WTC11 (cell line): ENCODE measurements at regions not wholly inside any gene's neighbourhood (a gene's known extent, or its start where the extent isn't known, plus 50 kb on each side); places are given as distances from the start of the nearest gene placed in this dataset.

Experiments
- ATAC-seq: fragments of 200-7000 bp; cut with Tn5 transposase; 2 replicates; pipeline ENCODE4 v1.10.0; 2021; ENCODE audit warnings: mild to moderate bottlenecking, moderate library complexity
- CTCF ChIA-PET: fragments of 300-600 bp; sonication (Branson Sonifier 250); formaldehyde crosslinking; loops from one replicate; lab custom pipeline; 2021; ENCODE audit warnings: antibody characterized with exemption; lab: Charles Lee
- POLR2A ChIA-PET: fragments of 350-600 bp; sonication (Branson Sonifier 250); formaldehyde crosslinking; loops from one replicate; lab custom pipeline; 2021; ENCODE audit warnings: antibody characterized with exemption; lab: Charles Lee
- DNase-seq: peaks from one replicate; pipeline ENCODE4 v3.0.0; 2021; ENCODE audit warnings: low spot score
- H3K27ac Mint-ChIP-seq: 2 replicates; pipeline ENCODE4 v1.8.0; 2021; ENCODE audit warnings: mixed read lengths
- H3K27me3 Mint-ChIP-seq: 2 replicates; pipeline ENCODE4 v1.8.0; 2021; ENCODE audit warnings: low read depth, mild to moderate bottlenecking, moderate library complexity, mixed read lengths
- H3K36me3 Mint-ChIP-seq: 2 replicates; pipeline ENCODE4 v1.8.0; 2021; ENCODE audit warnings: mixed read lengths
- H3K4me1 Mint-ChIP-seq: 2 replicates; pipeline ENCODE4 v1.8.0; 2022; ENCODE audit warnings: mixed read lengths
- H3K4me3 Mint-ChIP-seq: 2 replicates; pipeline ENCODE4 v1.8.0; 2021; ENCODE audit warnings: mild to moderate bottlenecking, moderate library complexity, mixed read lengths
- H3K9me3 Mint-ChIP-seq: 2 replicates; pipeline ENCODE4 v1.8.0; 2021; ENCODE audit warnings: mixed read lengths
- CDX4 ChIP-seq: fragments of 250-450 bp; sonication (Bioruptor Pico); IDR thresholded peaks from 2 replicates; pipeline ENCODE4 v1.9.0; 2021; ENCODE audit warnings: moderate library complexity, mild to moderate bottlenecking, inconsistent platforms, borderline replicate concordance
- EMX1 ChIP-seq: fragments of 250-450 bp; sonication (Bioruptor Pico); IDR thresholded peaks from 2 replicates; pipeline ENCODE4 v1.8.0; 2021; ENCODE audit warnings: mild to moderate bottlenecking
- GTF2I ChIP-seq: fragments of 250-450 bp; sonication (Bioruptor Pico); conservative IDR thresholded peaks from 2 replicates; pipeline ENCODE4 v1.4.0; 2021; ENCODE audit warnings: mild to moderate bottlenecking
- MYBL2 ChIP-seq: sonication (generic); formaldehyde crosslinking; IDR thresholded peaks from 2 replicates; pipeline ENCODE4 v1.8.1; 2023; ENCODE audit warnings: mild to moderate bottlenecking, moderate library complexity, missing genetic modification reagents
- NR2C2 ChIP-seq: sonication (generic); formaldehyde crosslinking; IDR thresholded peaks from 2 replicates; pipeline ENCODE4 v1.8.0; 2022; ENCODE audit warnings: mild to moderate bottlenecking, missing genetic modification reagents
- OVOL2 ChIP-seq: fragments of 250-450 bp; sonication (Bioruptor Pico); IDR thresholded peaks from 2 replicates; pipeline ENCODE4 v1.9.0; 2021; ENCODE audit warnings: mild to moderate bottlenecking, borderline replicate concordance
- PREB ChIP-seq: sonication (generic); formaldehyde crosslinking; IDR thresholded peaks from 2 replicates; pipeline ENCODE4 v1.8.1; 2022; ENCODE audit warnings: mild to moderate bottlenecking, missing genetic modification reagents, moderate library complexity, borderline replicate concordance
- PRRX2 ChIP-seq: fragments of 250-450 bp; sonication (Bioruptor Pico); IDR thresholded peaks from 2 replicates; pipeline ENCODE4 v1.8.0; 2021; ENCODE audit warnings: mild to moderate bottlenecking
- RORB ChIP-seq: fragments of 250-450 bp; sonication (Bioruptor Pico); IDR thresholded peaks from 2 replicates; pipeline ENCODE4 v1.9.0; 2021; ENCODE audit warnings: mild to moderate bottlenecking
- SP1 ChIP-seq: sonication (generic); formaldehyde crosslinking; conservative IDR thresholded peaks from 2 replicates; pipeline ENCODE4 v1.8.1; 2022; ENCODE audit warnings: missing genetic modification reagents
- TP53 ChIP-seq: sonication (generic); formaldehyde crosslinking; IDR thresholded peaks from 2 replicates; pipeline ENCODE4 v1.8.1; 2023; ENCODE audit warnings: mild to moderate bottlenecking, missing genetic modification reagents
- ZBTB21 ChIP-seq: sonication (generic); formaldehyde crosslinking; IDR thresholded peaks from 2 replicates; pipeline ENCODE4 v1.8.1; 2023; ENCODE audit warnings: mild to moderate bottlenecking, missing genetic modification reagents, borderline replicate concordance
- ZMAT4 ChIP-seq: fragments of 250-450 bp; sonication (Bioruptor Pico); IDR thresholded peaks from 2 replicates; pipeline ENCODE4 v1.9.0; 2021; ENCODE audit warnings: mild to moderate bottlenecking
- ZNF219 ChIP-seq: sonication (generic); formaldehyde crosslinking; IDR thresholded peaks from 2 replicates; pipeline ENCODE4 v1.8.0; 2023; ENCODE audit warnings: missing genetic modification reagents, mild to moderate bottlenecking, borderline replicate concordance
- ZNF416 ChIP-seq: fragments of 250-450 bp; sonication (Bioruptor Pico); IDR thresholded peaks from 2 replicates; pipeline ENCODE4 v1.9.0; 2021; ENCODE audit warnings: mild to moderate bottlenecking, inconsistent platforms
- ZNF671 ChIP-seq: fragments of 250-450 bp; sonication (Bioruptor Pico); IDR thresholded peaks from 2 replicates; pipeline ENCODE4 v1.8.0; 2021; ENCODE audit warnings: mild to moderate bottlenecking
- TF ChIP-seq, protein P1 (sequence below): sonication (generic); formaldehyde crosslinking; IDR thresholded peaks from 2 replicates; pipeline ENCODE4 v1.8.1; 2023; ENCODE audit warnings: mild to moderate bottlenecking, missing genetic modification reagents, moderate library complexity
- TF ChIP-seq, protein P2 (sequence below): sonication (generic); formaldehyde crosslinking; IDR thresholded peaks from 2 replicates; pipeline ENCODE4 v1.8.0; 2022; ENCODE audit warnings: mild to moderate bottlenecking, missing genetic modification reagents
- TF ChIP-seq, protein P3 (sequence below): sonication (generic); formaldehyde crosslinking; IDR thresholded peaks from 2 replicates; pipeline ENCODE4 v1.8.0; 2023; ENCODE audit warnings: missing genetic modification reagents, mild to moderate bottlenecking, borderline replicate concordance
- TF ChIP-seq, protein P4 (sequence below): fragments of 200-600 bp; IDR thresholded peaks from 2 replicates; pipeline ENCODE4 v1.8.0; 2022; ENCODE audit warnings: antibody characterized with exemption

GRCh38 chr2:226078666-226079065, 679.2 kb downstream of the NYAP2 start:
- TF ChIP-seq ZNF219 (CRISPR knock-in tag) (no peak), RORB (CRISPR knock-in tag) (no peak), MYBL2 (CRISPR knock-in tag) (no peak), PRRX2 (no peak)
- ATAC-seq (no peak), DNase-seq (no peak)
- ChIA-PET POLR2A (no interaction called here), CTCF (no interaction called here)
- Mint-ChIP-seq H3K9me3 (peaks cover 5% of the 10 kb centered on the region), H3K4me1 (no peaks in the 10 kb centered on the region), H3K27ac (no peak overlapping the region), H3K36me3 (peaks cover 5% of the 10 kb centered on the region), H3K27me3 (no peaks in the 10 kb centered on the region; the same call in 1 of the 2 replicates), H3K4me3 (no peak overlapping the region)

DNA sequence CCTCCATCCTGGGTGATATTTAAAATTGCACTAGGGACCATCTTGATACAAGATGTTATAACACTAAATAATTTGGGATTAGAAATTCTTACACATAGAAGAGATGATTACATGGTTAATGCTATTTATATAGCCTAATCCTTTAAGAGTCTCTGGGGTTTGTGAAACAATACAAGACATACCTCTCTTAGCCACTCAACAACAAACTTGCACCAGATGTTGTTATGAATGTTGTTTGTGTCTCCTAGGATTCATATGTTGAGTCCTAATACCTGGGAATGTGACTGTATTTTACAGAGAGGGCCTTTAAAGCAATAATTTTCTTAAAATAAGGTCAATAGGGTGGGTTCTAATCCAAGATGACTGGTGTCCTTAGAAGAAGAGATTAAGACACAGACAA, 678.3 kb downstream of the NYAP2 start:
- no peak for ATAC-seq
- no peak overlapping the region for H3K4me3 Mint-ChIP-seq
- POLR2A ChIA-PET: no interaction called here

DNA sequence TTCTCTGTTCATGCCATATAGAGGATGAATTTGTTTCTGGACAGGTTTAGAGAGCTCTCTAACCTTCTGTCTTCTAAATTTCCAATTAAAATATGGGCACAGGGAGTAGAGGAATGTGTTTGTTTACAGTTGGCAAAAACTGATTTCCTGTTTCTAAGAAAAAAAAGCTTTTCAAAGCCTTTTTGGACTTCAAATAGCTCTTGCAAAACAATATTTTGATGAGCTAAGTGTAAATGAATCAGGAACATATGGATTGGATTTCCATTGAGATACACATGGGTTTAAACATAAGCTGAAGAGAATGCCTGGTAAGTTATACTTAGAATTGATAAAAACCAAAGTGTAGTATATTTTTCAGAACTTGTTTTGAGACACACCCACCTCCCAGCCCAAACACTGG, 677.5 kb downstream of the NYAP2 start:
- ChIA-PET POLR2A (no interaction called here), CTCF (no interaction called here)
- Mint-ChIP-seq H3K4me1 (no peaks in the 10 kb centered on the region), H3K4me3 (no peak overlapping the region), H3K36me3 (no peaks in the 10 kb centered on the region), H3K27me3 (no peaks in the 10 kb centered on the region), H3K9me3 (no peaks in the 10 kb centered on the region), H3K27ac (no peak overlapping the region)
- ATAC-seq (no peak), DNase-seq (no peak)
- TF ChIP-seq, protein P1, sequence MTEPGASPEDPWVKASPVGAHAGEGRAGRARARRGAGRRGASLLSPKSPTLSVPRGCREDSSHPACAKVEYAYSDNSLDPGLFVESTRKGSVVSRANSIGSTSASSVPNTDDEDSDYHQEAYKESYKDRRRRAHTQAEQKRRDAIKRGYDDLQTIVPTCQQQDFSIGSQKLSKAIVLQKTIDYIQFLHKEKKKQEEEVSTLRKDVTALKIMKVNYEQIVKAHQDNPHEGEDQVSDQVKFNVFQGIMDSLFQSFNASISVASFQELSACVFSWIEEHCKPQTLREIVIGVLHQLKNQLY: no peak
- TF ChIP-seq ZBTB21 (CRISPR knock-in tag) (no peak), GTF2I (CRISPR knock-in tag) (no peak), ZMAT4 (no peak), ZNF416 (CRISPR knock-in tag) (no peak), NR2C2 (no peak), CDX4 (CRISPR knock-in tag) (no peak), OVOL2 (CRISPR knock-in tag) (no peak), PREB (CRISPR knock-in tag) (no peak), SP1 (CRISPR knock-in tag) (no peak), ZNF671 (CRISPR knock-in tag) (no peak)
- TF ChIP-seq, protein P2, sequence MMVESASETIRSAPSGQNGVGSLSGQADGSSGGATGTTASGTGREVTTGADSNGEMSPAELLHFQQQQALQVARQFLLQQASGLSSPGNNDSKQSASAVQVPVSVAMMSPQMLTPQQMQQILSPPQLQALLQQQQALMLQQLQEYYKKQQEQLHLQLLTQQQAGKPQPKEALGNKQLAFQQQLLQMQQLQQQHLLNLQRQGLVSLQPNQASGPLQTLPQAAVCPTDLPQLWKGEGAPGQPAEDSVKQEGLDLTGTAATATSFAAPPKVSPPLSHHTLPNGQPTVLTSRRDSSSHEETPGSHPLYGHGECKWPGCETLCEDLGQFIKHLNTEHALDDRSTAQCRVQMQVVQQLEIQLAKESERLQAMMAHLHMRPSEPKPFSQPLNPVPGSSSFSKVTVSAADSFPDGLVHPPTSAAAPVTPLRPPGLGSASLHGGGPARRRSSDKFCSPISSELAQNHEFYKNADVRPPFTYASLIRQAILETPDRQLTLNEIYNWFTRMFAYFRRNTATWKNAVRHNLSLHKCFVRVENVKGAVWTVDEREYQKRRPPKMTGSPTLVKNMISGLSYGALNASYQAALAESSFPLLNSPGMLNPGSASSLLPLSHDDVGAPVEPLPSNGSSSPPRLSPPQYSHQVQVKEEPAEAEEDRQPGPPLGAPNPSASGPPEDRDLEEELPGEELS: no peak

More for the DNA sequence above, 678.3 kb downstream of the NYAP2 start:
- Mint-ChIP-seq H3K4me1 (no peaks in the 10 kb centered on the region), H3K9me3 (no peaks in the 10 kb centered on the region; the same call in 1 of the 2 replicates), H3K36me3 (no peaks in the 10 kb centered on the region), H3K27ac (no peak overlapping the region), H3K27me3 (no peaks in the 10 kb centered on the region)
- TF ChIP-seq TP53 (CRISPR knock-in tag) (no peak), EMX1 (no peak), ZNF416 (CRISPR knock-in tag) (no peak)
- TF ChIP-seq, protein P3, sequence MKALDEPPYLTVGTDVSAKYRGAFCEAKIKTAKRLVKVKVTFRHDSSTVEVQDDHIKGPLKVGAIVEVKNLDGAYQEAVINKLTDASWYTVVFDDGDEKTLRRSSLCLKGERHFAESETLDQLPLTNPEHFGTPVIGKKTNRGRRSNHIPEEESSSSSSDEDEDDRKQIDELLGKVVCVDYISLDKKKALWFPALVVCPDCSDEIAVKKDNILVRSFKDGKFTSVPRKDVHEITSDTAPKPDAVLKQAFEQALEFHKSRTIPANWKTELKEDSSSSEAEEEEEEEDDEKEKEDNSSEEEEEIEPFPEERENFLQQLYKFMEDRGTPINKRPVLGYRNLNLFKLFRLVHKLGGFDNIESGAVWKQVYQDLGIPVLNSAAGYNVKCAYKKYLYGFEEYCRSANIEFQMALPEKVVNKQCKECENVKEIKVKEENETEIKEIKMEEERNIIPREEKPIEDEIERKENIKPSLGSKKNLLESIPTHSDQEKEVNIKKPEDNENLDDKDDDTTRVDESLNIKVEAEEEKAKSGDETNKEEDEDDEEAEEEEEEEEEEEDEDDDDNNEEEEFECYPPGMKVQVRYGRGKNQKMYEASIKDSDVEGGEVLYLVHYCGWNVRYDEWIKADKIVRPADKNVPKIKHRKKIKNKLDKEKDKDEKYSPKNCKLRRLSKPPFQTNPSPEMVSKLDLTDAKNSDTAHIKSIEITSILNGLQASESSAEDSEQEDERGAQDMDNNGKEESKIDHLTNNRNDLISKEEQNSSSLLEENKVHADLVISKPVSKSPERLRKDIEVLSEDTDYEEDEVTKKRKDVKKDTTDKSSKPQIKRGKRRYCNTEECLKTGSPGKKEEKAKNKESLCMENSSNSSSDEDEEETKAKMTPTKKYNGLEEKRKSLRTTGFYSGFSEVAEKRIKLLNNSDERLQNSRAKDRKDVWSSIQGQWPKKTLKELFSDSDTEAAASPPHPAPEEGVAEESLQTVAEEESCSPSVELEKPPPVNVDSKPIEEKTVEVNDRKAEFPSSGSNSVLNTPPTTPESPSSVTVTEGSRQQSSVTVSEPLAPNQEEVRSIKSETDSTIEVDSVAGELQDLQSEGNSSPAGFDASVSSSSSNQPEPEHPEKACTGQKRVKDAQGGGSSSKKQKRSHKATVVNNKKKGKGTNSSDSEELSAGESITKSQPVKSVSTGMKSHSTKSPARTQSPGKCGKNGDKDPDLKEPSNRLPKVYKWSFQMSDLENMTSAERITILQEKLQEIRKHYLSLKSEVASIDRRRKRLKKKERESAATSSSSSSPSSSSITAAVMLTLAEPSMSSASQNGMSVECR (CRISPR knock-in tag): no peak
- TF ChIP-seq, protein P4, sequence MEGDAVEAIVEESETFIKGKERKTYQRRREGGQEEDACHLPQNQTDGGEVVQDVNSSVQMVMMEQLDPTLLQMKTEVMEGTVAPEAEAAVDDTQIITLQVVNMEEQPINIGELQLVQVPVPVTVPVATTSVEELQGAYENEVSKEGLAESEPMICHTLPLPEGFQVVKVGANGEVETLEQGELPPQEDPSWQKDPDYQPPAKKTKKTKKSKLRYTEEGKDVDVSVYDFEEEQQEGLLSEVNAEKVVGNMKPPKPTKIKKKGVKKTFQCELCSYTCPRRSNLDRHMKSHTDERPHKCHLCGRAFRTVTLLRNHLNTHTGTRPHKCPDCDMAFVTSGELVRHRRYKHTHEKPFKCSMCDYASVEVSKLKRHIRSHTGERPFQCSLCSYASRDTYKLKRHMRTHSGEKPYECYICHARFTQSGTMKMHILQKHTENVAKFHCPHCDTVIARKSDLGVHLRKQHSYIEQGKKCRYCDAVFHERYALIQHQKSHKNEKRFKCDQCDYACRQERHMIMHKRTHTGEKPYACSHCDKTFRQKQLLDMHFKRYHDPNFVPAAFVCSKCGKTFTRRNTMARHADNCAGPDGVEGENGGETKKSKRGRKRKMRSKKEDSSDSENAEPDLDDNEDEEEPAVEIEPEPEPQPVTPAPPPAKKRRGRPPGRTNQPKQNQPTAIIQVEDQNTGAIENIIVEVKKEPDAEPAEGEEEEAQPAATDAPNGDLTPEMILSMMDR: no peak
- no peak for DNase-seq
- CTCF ChIA-PET: no interaction called here
